B cell (primary cell): ENCODE measurements at regions not wholly inside any gene's neighbourhood (a gene's known extent, or its start where the extent isn't known, plus 50 kb on each side); places are given as distances from the start of the nearest gene placed in this dataset.
"Not testable (repeated sequence)": the region's sequence is repeated elsewhere in the genome, so short reads cannot be mapped to it uniquely, and the experiment has no call there.

Experiments
- ATAC-seq: fragments of 200-7000 bp; cut with Tn5 transposase; one replicate; pipeline ENCODE4 v1.10.0; 2021; ENCODE audit warnings: low read depth, mild to moderate bottlenecking, moderate number of reproducible peaks, moderate library complexity
- CTCF ChIA-PET: fragments of 350-600 bp; sonication (Branson Sonifier 250); formaldehyde crosslinking; loops from one replicate; lab custom pipeline; 2021; ENCODE audit warnings: antibody characterized with exemption, inconsistent platforms; lab: Charles Lee
- POLR2A ChIA-PET: fragments of 350-600 bp; sonication (Branson Sonifier 250); formaldehyde crosslinking; loops from one replicate; lab custom pipeline; 2021; ENCODE audit warnings: antibody characterized with exemption; lab: Charles Lee
- DNase-seq: peaks from one replicate; pipeline ENCODE4 v3.0.0; 2013
- H2AFZ ChIP-seq: 2 replicates; pipeline ENCODE4 v1.6.1; 2012; ENCODE audit warnings: mild to moderate bottlenecking, low read depth, low read length; ENCODE audit not compliant: insufficient read depth, poor library complexity, severe bottlenecking
- H3K27ac ChIP-seq, 2 donors: 1 replicate in 1 of 2; 2 replicates in 1 of 2; pipeline ENCODE4 v1.5.1; 2012 to 2013; ENCODE audit warnings: low read length in 2 of 2, mild to moderate bottlenecking in 2 of 2, moderate library complexity in 1 of 2
- H3K27me3 ChIP-seq, 4 experiments: fragments of 200-600 bp in 1 of 4; sonication (generic) in 1 of 4; replicated peaks in 1 of 4; 1 replicate in 2 of 4; 2 replicates in 2 of 4; pipeline versions ENCODE4 v1.6.1 to v1.7.0; 2013 to 2016; ENCODE audit warnings: low read length in 3 of 4, mild to moderate bottlenecking in 2 of 4, mixed read lengths in 1 of 4, moderate library complexity in 1 of 4; ENCODE audit not compliant: insufficient read depth in 4 of 4, control insufficient read depth in 3 of 4; ENCODE audit errors: control extremely low read depth in 1 of 4
- H3K36me3 ChIP-seq, 2 experiments: replicated peaks in 1 of 2; 1 replicate in 1 of 2; 2 replicates in 1 of 2; pipeline versions ENCODE4 v1.6.1 to v1.7.1; 2013; ENCODE audit warnings: low read length in 1 of 2; ENCODE audit not compliant: insufficient read depth in 2 of 2, control insufficient read depth in 1 of 2; ENCODE audit errors: control extremely low read depth in 1 of 2, extremely low read depth in 1 of 2
- H3K4me1 ChIP-seq, 2 donors: fragments of 200-600 bp in 1 of 2; sonication (generic) in 1 of 2; 1 replicate in 1 of 2; 2 replicates in 1 of 2; pipeline versions ENCODE4 v1.5.1 to v1.6.1; 2013 to 2017; ENCODE audit warnings: low read length in 2 of 2; ENCODE audit not compliant: control insufficient read depth in 2 of 2, insufficient read depth in 2 of 2
- H3K4me2 ChIP-seq: replicated peaks from 2 replicates; pipeline ENCODE3; 2012; ENCODE audit warnings: mild to moderate bottlenecking, low read depth, low read length; ENCODE audit not compliant: poor library complexity, severe bottlenecking
- H3K4me3 ChIP-seq, 5 experiments: fragments of 200-600 bp in 1 of 5; sonication (generic) in 1 of 5; 1 replicate in 3 of 5; 2 replicates in 2 of 5; pipeline versions ENCODE4 v1.5.1 to v1.7.0; 2011 to 2016; ENCODE audit warnings: low read length in 4 of 5, mild to moderate bottlenecking in 4 of 5, low read depth in 2 of 5, control low read depth in 1 of 5, moderate library complexity in 1 of 5; ENCODE audit not compliant: insufficient read depth in 1 of 5; ENCODE audit errors: control extremely low read depth in 1 of 5, extremely low read depth in 1 of 5
- H3K79me2 ChIP-seq: fragments of 200-600 bp; sonication (generic); one replicate; pipeline ENCODE4 v1.6.0; 2016; ENCODE audit warnings: low read length; ENCODE audit not compliant: control insufficient read depth, insufficient read depth
- H3K9ac ChIP-seq: fragments of 200-600 bp; sonication (generic); 2 replicates; pipeline ENCODE4 v1.6.1; 2017; ENCODE audit warnings: mild to moderate bottlenecking, low read length, moderate library complexity
- H3K9me3 ChIP-seq, 3 donors: one replicate each; pipeline versions ENCODE4 v1.6.1 to v1.7.1; 2013; ENCODE audit warnings: low read length in 2 of 3; ENCODE audit not compliant: control insufficient read depth in 2 of 3, insufficient read depth in 1 of 3; ENCODE audit errors: control extremely low read depth in 1 of 3
- H4K20me1 ChIP-seq: 2 replicates; pipeline ENCODE4 v1.6.0; 2012; ENCODE audit warnings: mild to moderate bottlenecking, low read length; ENCODE audit not compliant: insufficient read depth, control insufficient read depth, poor library complexity, severe bottlenecking
- H3K27ac Mint-ChIP-seq: one replicate; pipeline ENCODE4 v1.8.0; 2021; ENCODE audit warnings: mixed read lengths
- H3K27me3 Mint-ChIP-seq: one replicate; pipeline ENCODE4 v1.8.0; 2021; ENCODE audit warnings: mixed read lengths
- H3K4me1 Mint-ChIP-seq: one replicate; pipeline ENCODE4 v1.8.0; 2021; ENCODE audit warnings: mixed read lengths
- H3K4me3 Mint-ChIP-seq: one replicate; pipeline ENCODE4 v1.8.0; 2021; ENCODE audit warnings: mixed read lengths
- H3K9me3 Mint-ChIP-seq: one replicate; pipeline ENCODE4 v1.8.0; 2022; ENCODE audit warnings: mixed read lengths; ENCODE audit not compliant: insufficient read depth
- CTCF ChIP-seq: fragments of 200-600 bp; IDR thresholded peaks from one replicate; pipeline ENCODE4 v1.8.0; 2022; ENCODE audit warnings: antibody characterized with exemption, mild to moderate bottlenecking
- EZH2 ChIP-seq: IDR thresholded peaks from 2 replicates; pipeline ENCODE4 v1.6.1; 2012; ENCODE audit warnings: borderline replicate concordance, low read depth, mild to moderate bottlenecking, moderate library complexity, low read length; ENCODE audit not compliant: insufficient read depth, poor library complexity, severe bottlenecking
- WGBS: methylation state at CpG from one replicate; pipeline ENCODE4 v1.1.5; 2013; ENCODE audit warnings: missing lambda C conversion rate; ENCODE audit not compliant: insufficient coverage; 5-methylcytosine and 5-hydroxymethylcytosine counted together
- intact Hi-C: fragments of 100-400 bp; cut with micrococcal nuclease; formaldehyde crosslinking; loops from one replicate; pipeline ENCODE4 v1.10.0; 2022

GRCh38 chr2:20499387-20499786 lies 52.5 kb downstream of the RHOB start:
- H3K4me2 ChIP-seq, result no peak overlapping the region
- no peak overlapping the region for H3K4me3 Mint-ChIP-seq
- ATAC-seq, result no peak
- POLR2A ChIA-PET, result no interaction called here
- H3K4me1 Mint-ChIP-seq, result no peaks in the 10 kb centered on the region
- H3K9me3 Mint-ChIP-seq, result no peaks in the 10 kb centered on the region
- no peak overlapping the region for H3K27ac Mint-ChIP-seq
- peaks cover 0 to 3% (median 0%) of the 10 kb centered on the region in 4 experiments for H3K27me3 ChIP-seq
- H3K9me3 ChIP-seq, result no peaks in the 10 kb centered on the region
- no peaks in the 10 kb centered on the region for H3K79me2 ChIP-seq
- CTCF ChIA-PET, result no interaction called here
- H4K20me1 ChIP-seq, result no peaks in the 10 kb centered on the region
- no peak overlapping the region for H3K9ac ChIP-seq
- peaks cover 26% of the 10 kb centered on the region for H3K27me3 Mint-ChIP-seq
- no peak for TF ChIP-seq CTCF
- TF ChIP-seq EZH2, result no peak
- H3K36me3 ChIP-seq, result no peaks in the 10 kb centered on the region
- no peak overlapping the region for H2AFZ ChIP-seq
- H3K4me1 ChIP-seq, result no peaks in the 10 kb centered on the region
- WGBS, result 82% methylated on average over 2 of the region's 2 CpGs
- no peak for DNase-seq
- intact Hi-C loops, result no loop called here
- no peak overlapping the region for H3K4me3 ChIP-seq
- no peak overlapping the region for H3K27ac ChIP-seq

- Histone ChIP-seq H3K9ac (no peak overlapping the region), H3K4me2 (no peak overlapping the region), H4K20me1 (no peaks in the 10 kb centered on the region), H3K27ac (no peak overlapping the region), H3K79me2 (no peaks in the 10 kb centered on the region), H3K9me3 (no peaks in the 10 kb centered on the region), H2AFZ (no peak overlapping the region), H3K4me1 (no peaks in the 10 kb centered on the region), H3K36me3 (no peaks in the 10 kb centered on the region), H3K4me3 (no peak overlapping the region), H3K27me3 (peaks cover 0 to 3% (median 0%) of the 10 kb centered on the region in 4 experiments)
- Mint-ChIP-seq H3K4me3 (no peak overlapping the region), H3K4me1 (peaks cover under 1% of the 10 kb centered on the region), H3K27me3 (peaks cover 33% of the 10 kb centered on the region), H3K9me3 (no peaks in the 10 kb centered on the region), H3K27ac (no peak overlapping the region)
- intact Hi-C loops, result no loop called here
- ChIA-PET POLR2A (no interaction called here), CTCF (interaction anchor here (1.5 kb wide), 1 partner anchor 8 kb away, joined by 3 read pairs; no protein-coding TSS in a partner anchor)
- DNase-seq (no peak), ATAC-seq (no peak)
- no peak for TF ChIP-seq EZH2
- no peak for TF ChIP-seq CTCF
- 43% methylated on average over 1 of the region's 4 CpGs for WGBS
Observed at GRCh38 chr2:20501974-20502373, 55.1 kb downstream of the RHOB start.

GRCh38 chr2:20502496-20502895 lies 55.6 kb downstream of the RHOB start:
- H3K27me3 ChIP-seq, H3K27ac Mint-ChIP-seq, H3K4me3 ChIP-seq, H3K79me2 ChIP-seq, ATAC-seq, H3K4me1 Mint-ChIP-seq, H3K9me3 Mint-ChIP-seq, H3K9ac ChIP-seq, H3K27ac ChIP-seq, H3K4me1 ChIP-seq, H3K4me3 Mint-ChIP-seq, H3K36me3 ChIP-seq, intact Hi-C loops, DNase-seq, H3K9me3 ChIP-seq, POLR2A ChIA-PET, H4K20me1 ChIP-seq, H3K4me2 ChIP-seq, H2AFZ ChIP-seq: not testable (repeated sequence)
- H3K27me3 Mint-ChIP-seq, result peaks cover 33% of the 10 kb centered on the region
- CTCF ChIA-PET, result interaction anchor here (1.5 kb wide), 1 partner anchor 9 kb away, joined by 3 read pairs; no protein-coding TSS in a partner anchor
- 97% methylated on average over 11 of the region's 12 CpGs for WGBS
